ENCODE measurements at regions not wholly inside any gene's neighbourhood (a gene's known extent, or its start where the extent isn't known, plus 50 kb on each side); places are given as distances from the start of the nearest gene placed in this dataset.
"Not testable (repeated sequence)": the region's sequence is repeated elsewhere in the genome, so short reads cannot be mapped to it uniquely, and the experiment has no call there.

- WGBS = 75% methylated on average over 1 of the region's 1 CpG
- Histone ChIP-seq H3K4me1 (ENCODE audit: insufficient read depth, low read length) (peaks cover 5% of the 10 kb centered on the region; the same call in 1 of the 2 replicates), H3K9me3 (ENCODE audit: insufficient read depth, low read depth, low read length) (no peaks in the 10 kb centered on the region), H3K36me3 (ENCODE audit: insufficient read depth, low read length) (no peaks in the 10 kb centered on the region), H3K27me3 (ENCODE audit: insufficient read depth, low read length) (no peaks in the 10 kb centered on the region), H3K9ac (ENCODE audit: low read depth, low read length) (no peak overlapping the region), H3K27ac (ENCODE audit: low read depth, low read length) (no peak overlapping the region), H3K4me3 (ENCODE audit: low read length) (no peak overlapping the region)
These were observed 409.7 kb downstream of the PIK3C3 start for GRCh38 chr18:42364766-42365165.

- 100% methylated on average over 1 of the region's 1 CpG for WGBS
- no peaks in the 10 kb centered on the region for H3K36me3 ChIP-seq (ENCODE audit: insufficient read depth, low read length)
- no peak overlapping the region for H3K27ac ChIP-seq (ENCODE audit: low read depth, low read length)
- no peaks in the 10 kb centered on the region for H3K9me3 ChIP-seq (ENCODE audit: insufficient read depth, low read depth, low read length)
- H3K4me1 ChIP-seq (ENCODE audit: insufficient read depth, low read length) = peaks cover 5% of the 10 kb centered on the region; the same call in 1 of the 2 replicates
- no peaks in the 10 kb centered on the region for H3K27me3 ChIP-seq (ENCODE audit: insufficient read depth, low read length)
- H3K4me3 ChIP-seq (ENCODE audit: low read length) = no peak overlapping the region
- no peak overlapping the region for H3K9ac ChIP-seq (ENCODE audit: low read depth, low read length)
These were observed 410.6 kb downstream of the PIK3C3 start for GRCh38 chr18:42365591-42365990.

GRCh38 chr18:42373584-42373983, 418.6 kb downstream of the PIK3C3 start:
- Histone ChIP-seq H3K4me1 (ENCODE audit: insufficient read depth, low read length) (no peaks in the 10 kb centered on the region), H3K9me3 (ENCODE audit: insufficient read depth, low read depth, low read length) (no peaks in the 10 kb centered on the region), H3K27me3 (ENCODE audit: insufficient read depth, low read length) (no peaks in the 10 kb centered on the region), H3K36me3 (ENCODE audit: insufficient read depth, low read length) (no peaks in the 10 kb centered on the region), H3K9ac (ENCODE audit: low read depth, low read length) (no peak overlapping the region), H3K4me3 (ENCODE audit: low read length) (no peak overlapping the region), H3K27ac (ENCODE audit: low read depth, low read length) (no peak overlapping the region)
- WGBS = no CpG with 5 or more reads among the region's 1 CpG

GRCh38 chr18:42374961-42375360, 419.9 kb downstream of the PIK3C3 start:
- no peaks in the 10 kb centered on the region for H3K36me3 ChIP-seq (ENCODE audit: insufficient read depth, low read length)
- H3K9ac ChIP-seq (ENCODE audit: low read depth, low read length) = no peak overlapping the region
- H3K4me3 ChIP-seq (ENCODE audit: low read length) = no peak overlapping the region
- H3K4me1 ChIP-seq (ENCODE audit: insufficient read depth, low read length) = no peaks in the 10 kb centered on the region
- no peaks in the 10 kb centered on the region for H3K9me3 ChIP-seq (ENCODE audit: insufficient read depth, low read depth, low read length)
- no peaks in the 10 kb centered on the region for H3K27me3 ChIP-seq (ENCODE audit: insufficient read depth, low read length)
- H3K27ac ChIP-seq (ENCODE audit: low read depth, low read length) = no peak overlapping the region

- not testable (repeated sequence) for H3K9me3 ChIP-seq (ENCODE audit: insufficient read depth, low read depth, low read length); H3K9ac ChIP-seq (ENCODE audit: low read depth, low read length); H3K36me3 ChIP-seq (ENCODE audit: insufficient read depth, low read length); H3K4me1 ChIP-seq (ENCODE audit: insufficient read depth, low read length); H3K4me3 ChIP-seq (ENCODE audit: low read length); H3K27ac ChIP-seq (ENCODE audit: low read depth, low read length); H3K27me3 ChIP-seq (ENCODE audit: insufficient read depth, low read length)
- WGBS = 80% methylated on average over 1 of the region's 1 CpG
These were observed 423.8 kb downstream of the PIK3C3 start for GRCh38 chr18:42378854-42379253.

- not testable (repeated sequence) for H3K27ac ChIP-seq (ENCODE audit: low read depth, low read length); H3K4me3 ChIP-seq (ENCODE audit: low read length); H3K27me3 ChIP-seq (ENCODE audit: insufficient read depth, low read length); H3K9me3 ChIP-seq (ENCODE audit: insufficient read depth, low read depth, low read length); H3K36me3 ChIP-seq (ENCODE audit: insufficient read depth, low read length); H3K4me1 ChIP-seq (ENCODE audit: insufficient read depth, low read length); H3K9ac ChIP-seq (ENCODE audit: low read depth, low read length)
- WGBS = 94% methylated on average over 8 of the region's 8 CpGs
These were observed 426.2 kb downstream of the PIK3C3 start for GRCh38 chr18:42381236-42381635.

- no peak overlapping the region for H3K9ac ChIP-seq (ENCODE audit: low read depth, low read length)
- 93% methylated on average over 1 of the region's 1 CpG for WGBS
- no peaks in the 10 kb centered on the region for H3K4me1 ChIP-seq (ENCODE audit: insufficient read depth, low read length)
- no peak overlapping the region for H3K4me3 ChIP-seq (ENCODE audit: low read length)
- H3K27me3 ChIP-seq (ENCODE audit: insufficient read depth, low read length) = no peaks in the 10 kb centered on the region
- no peak overlapping the region for H3K27ac ChIP-seq (ENCODE audit: low read depth, low read length)
- H3K36me3 ChIP-seq (ENCODE audit: insufficient read depth, low read length) = no peaks in the 10 kb centered on the region
- no peaks in the 10 kb centered on the region for H3K9me3 ChIP-seq (ENCODE audit: insufficient read depth, low read depth, low read length)
These were observed 437.4 kb downstream of the PIK3C3 start for GRCh38 chr18:42392416-42392815.

- no peak overlapping the region for H3K9ac ChIP-seq (ENCODE audit: low read depth, low read length)
- H3K9me3 ChIP-seq (ENCODE audit: insufficient read depth, low read depth, low read length) = no peaks in the 10 kb centered on the region
- H3K4me3 ChIP-seq (ENCODE audit: low read length) = no peak overlapping the region
- H3K27ac ChIP-seq (ENCODE audit: low read depth, low read length) = no peak overlapping the region
- no peaks in the 10 kb centered on the region for H3K27me3 ChIP-seq (ENCODE audit: insufficient read depth, low read length)
- no peaks in the 10 kb centered on the region for H3K36me3 ChIP-seq (ENCODE audit: insufficient read depth, low read length)
- WGBS = 91% methylated on average over 3 of the region's 3 CpGs
- H3K4me1 ChIP-seq (ENCODE audit: insufficient read depth, low read length) = no peaks in the 10 kb centered on the region
These were observed 437.9 kb downstream of the PIK3C3 start for GRCh38 chr18:42392926-42393325.

GRCh38 chr18:42394238-42394637, 439.2 kb downstream of the PIK3C3 start:
- no peak overlapping the region for H3K9ac ChIP-seq (ENCODE audit: low read depth, low read length)
- H3K27me3 ChIP-seq (ENCODE audit: insufficient read depth, low read length) = no peaks in the 10 kb centered on the region
- no peaks in the 10 kb centered on the region for H3K4me1 ChIP-seq (ENCODE audit: insufficient read depth, low read length)
- no peak overlapping the region for H3K4me3 ChIP-seq (ENCODE audit: low read length)
- H3K27ac ChIP-seq (ENCODE audit: low read depth, low read length) = no peak overlapping the region
- H3K9me3 ChIP-seq (ENCODE audit: insufficient read depth, low read depth, low read length) = no peaks in the 10 kb centered on the region
- H3K36me3 ChIP-seq (ENCODE audit: insufficient read depth, low read length) = no peaks in the 10 kb centered on the region

GRCh38 chr18:42401131-42401673, 446.2 kb downstream of the PIK3C3 start:
- no peaks in the 10 kb centered on the region for H3K27me3 ChIP-seq (ENCODE audit: insufficient read depth, low read length)
- no peaks in the 10 kb centered on the region for H3K9me3 ChIP-seq (ENCODE audit: insufficient read depth, low read depth, low read length)
- WGBS = 95% methylated on average over 4 of the region's 4 CpGs
- no peaks in the 10 kb centered on the region for H3K36me3 ChIP-seq (ENCODE audit: insufficient read depth, low read length)
- no peak overlapping the region for H3K27ac ChIP-seq (ENCODE audit: low read depth, low read length)
- H3K4me3 ChIP-seq (ENCODE audit: low read length) = no peak overlapping the region
- H3K9ac ChIP-seq (ENCODE audit: low read depth, low read length) = no peak overlapping the region
- no peaks in the 10 kb centered on the region for H3K4me1 ChIP-seq (ENCODE audit: insufficient read depth, low read length)

GRCh38 chr18:42404151-42404550, 449.1 kb downstream of the PIK3C3 start:
- Histone ChIP-seq H3K36me3 (ENCODE audit: insufficient read depth, low read length) (no peaks in the 10 kb centered on the region), H3K9ac (ENCODE audit: low read depth, low read length) (no peak overlapping the region), H3K27me3 (ENCODE audit: insufficient read depth, low read length) (no peaks in the 10 kb centered on the region), H3K4me3 (ENCODE audit: low read length) (no peak overlapping the region), H3K27ac (ENCODE audit: low read depth, low read length) (no peak overlapping the region), H3K9me3 (ENCODE audit: insufficient read depth, low read depth, low read length) (peaks cover 19% of the 10 kb centered on the region), H3K4me1 (ENCODE audit: insufficient read depth, low read length) (no peaks in the 10 kb centered on the region)
- WGBS = 75% methylated on average over 1 of the region's 2 CpGs

- Histone ChIP-seq H3K27ac (ENCODE audit: low read depth, low read length) (no peak overlapping the region), H3K9ac (ENCODE audit: low read depth, low read length) (no peak overlapping the region), H3K4me3 (ENCODE audit: low read length) (no peak overlapping the region), H3K9me3 (ENCODE audit: insufficient read depth, low read depth, low read length) (peaks cover 27% of the 10 kb centered on the region), H3K27me3 (ENCODE audit: insufficient read depth, low read length) (no peaks in the 10 kb centered on the region), H3K4me1 (ENCODE audit: insufficient read depth, low read length) (no peaks in the 10 kb centered on the region; the same call in 1 of the 2 replicates), H3K36me3 (ENCODE audit: insufficient read depth, low read length) (no peaks in the 10 kb centered on the region)
- 86% methylated on average over 5 of the region's 5 CpGs for WGBS
These were observed 454.0 kb downstream of the PIK3C3 start for GRCh38 chr18:42409005-42409404.

Data from HUES64 (cell line).